Esophagus (tissue), 2 donors: ENCODE measurements at regions not wholly inside any gene's neighbourhood (a gene's known extent, or its start where the extent isn't known, plus 50 kb on each side); places are given as distances from the start of the nearest gene placed in this dataset.
"Not testable (repeated sequence)": the region's sequence is repeated elsewhere in the genome, so short reads cannot be mapped to it uniquely, and the experiment has no call there.

Experiments used
- H3K27ac ChIP-seq, 2 donors: one replicate each; pipeline ENCODE4 v1.5.1; 2013; ENCODE audit warnings: low read depth in 2 of 2, mild to moderate bottlenecking in 2 of 2, inconsistent platforms in 1 of 2, low read length in 1 of 2, moderate library complexity in 1 of 2
- H3K27me3 ChIP-seq, 2 donors: one replicate each; pipeline ENCODE4 v1.6.1; 2013; ENCODE audit warnings: low read length in 2 of 2, control low read depth in 1 of 2, mild to moderate bottlenecking in 1 of 2; ENCODE audit not compliant: insufficient read depth in 2 of 2, control insufficient read depth in 1 of 2
- H3K36me3 ChIP-seq, 2 donors: one replicate each; pipeline ENCODE4 v1.6.1; 2013; ENCODE audit warnings: low read length in 1 of 2; ENCODE audit not compliant: control insufficient read depth in 2 of 2, insufficient read depth in 2 of 2
- H3K4me1 ChIP-seq, 2 donors: one replicate each; pipeline ENCODE4 v1.6.1; 2013; ENCODE audit warnings: low read length in 1 of 2; ENCODE audit not compliant: control insufficient read depth in 2 of 2, insufficient read depth in 2 of 2
- H3K4me3 ChIP-seq, 2 donors: one replicate each; pipeline ENCODE4 v1.5.1; 2013; ENCODE audit warnings: low read length in 2 of 2, mild to moderate bottlenecking in 2 of 2, low read depth in 1 of 2, moderate library complexity in 1 of 2
- H3K9me3 ChIP-seq, 2 donors: one replicate each; pipeline ENCODE4 v1.6.1; 2013; ENCODE audit warnings: mild to moderate bottlenecking in 2 of 2, low read depth in 1 of 2, low read length in 1 of 2, moderate library complexity in 1 of 2; ENCODE audit not compliant: control insufficient read depth in 2 of 2, insufficient read depth in 1 of 2
- WGBS, 2 donors: extraction: QIAGEN DNeasy Blood & Tissue Kit; methylation state at CpG; one replicate each; pipeline ENCODE4 v1.1.7; 2013; 5-methylcytosine and 5-hydroxymethylcytosine counted together
- donor health status: healthy with polysubstance abuse.
- donor health status: Bipolar disorder and iron deficiency.

DNA sequence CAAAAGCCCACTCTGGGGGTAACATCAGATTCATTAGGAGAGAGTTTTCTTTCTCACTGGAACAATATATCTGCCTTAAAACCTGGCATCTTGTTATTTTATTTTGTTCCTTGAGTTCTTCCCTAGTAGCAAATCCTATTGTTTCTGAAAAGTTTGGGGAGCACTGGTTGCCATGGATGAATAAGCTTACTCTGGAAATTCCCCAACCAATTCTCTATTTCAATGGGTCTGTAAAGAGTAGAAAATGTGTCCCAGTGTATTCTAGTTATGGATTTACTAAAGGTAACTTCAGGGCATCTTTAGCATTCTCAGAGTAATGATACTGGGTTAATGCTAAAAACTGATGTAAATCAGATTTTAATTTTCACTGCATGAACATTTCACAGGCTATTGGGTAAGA lies 94.2 kb upstream of the S1PR3 start:
- H3K9me3 ChIP-seq = no peaks in the 10 kb centered on the region
- H3K4me3 ChIP-seq = no peak overlapping the region
- no peaks in the 10 kb centered on the region for H3K36me3 ChIP-seq
- no peaks in the 10 kb centered on the region for H3K27me3 ChIP-seq
- H3K4me1 ChIP-seq = no peaks in the 10 kb centered on the region
- no peak overlapping the region for H3K27ac ChIP-seq

DNA sequence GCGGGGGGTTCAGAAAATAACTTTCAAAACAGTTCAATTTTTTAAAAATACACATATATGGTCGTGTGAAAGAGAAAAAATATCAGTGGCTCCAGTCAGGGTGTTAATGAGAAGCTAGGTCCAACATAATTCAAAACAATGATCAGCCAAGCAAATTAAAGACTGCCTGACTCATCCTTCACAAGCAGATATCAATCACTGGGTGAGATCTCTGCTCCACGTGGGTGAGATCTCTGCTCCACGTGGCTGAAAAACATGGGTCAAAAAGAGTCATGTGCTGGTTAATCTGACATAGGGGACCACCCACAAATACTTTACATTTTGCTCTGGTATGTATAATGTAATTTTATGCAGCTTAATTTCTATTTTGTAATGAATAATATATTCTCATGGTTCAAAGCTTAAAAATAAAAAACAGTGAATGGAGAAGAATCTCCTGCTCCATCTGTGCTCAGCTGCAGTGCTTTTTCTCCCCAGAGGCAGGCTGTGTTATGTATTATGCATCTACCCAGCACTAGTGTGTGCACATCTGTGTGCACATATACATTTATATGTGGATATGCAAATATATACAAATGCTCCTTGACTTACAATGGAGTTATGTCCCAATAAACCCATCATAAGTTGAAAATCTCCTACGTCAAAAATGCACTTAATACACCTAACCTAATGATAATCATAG lies 93.1 kb upstream of the S1PR3 start:
- WGBS, 2 donors = 49 to 56% methylated on average over 5 of the region's 5 CpGs
- no peak overlapping the region for H3K27ac ChIP-seq
- no peak overlapping the region for H3K4me3 ChIP-seq
- no peaks in the 10 kb centered on the region for H3K9me3 ChIP-seq
- H3K36me3 ChIP-seq = no peaks in the 10 kb centered on the region
- no peaks in the 10 kb centered on the region for H3K27me3 ChIP-seq
- H3K4me1 ChIP-seq = no peaks in the 10 kb centered on the region

DNA sequence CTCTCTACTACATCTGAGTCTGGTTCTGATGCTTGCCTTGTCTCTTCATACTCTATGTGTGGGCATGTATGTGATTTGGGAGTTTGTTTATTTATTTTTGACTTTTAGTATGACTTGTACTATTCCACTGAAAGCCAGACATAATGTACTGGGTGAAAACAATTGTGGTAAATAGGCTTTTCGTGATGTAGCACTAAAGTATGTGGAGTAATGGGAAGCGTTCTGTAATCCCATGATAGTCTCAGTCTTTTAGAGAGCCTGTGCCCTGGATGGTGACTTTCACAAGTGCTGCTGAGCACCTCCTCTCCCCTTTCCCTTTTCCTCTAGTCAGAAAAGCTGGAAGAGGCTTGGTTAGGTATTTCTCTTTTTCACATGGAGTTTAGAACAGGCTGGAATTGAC lies 85.8 kb upstream of the S1PR3 start:
- WGBS, 2 donors = 75 to 79% methylated on average over 2 of the region's 2 CpGs
- no peaks in the 10 kb centered on the region for H3K4me1 ChIP-seq
- H3K27ac ChIP-seq = no peak overlapping the region
- no peaks in the 10 kb centered on the region for H3K9me3 ChIP-seq
- no peak overlapping the region for H3K4me3 ChIP-seq
- no peaks in the 10 kb centered on the region for H3K36me3 ChIP-seq
- no peaks in the 10 kb centered on the region for H3K27me3 ChIP-seq

DNA sequence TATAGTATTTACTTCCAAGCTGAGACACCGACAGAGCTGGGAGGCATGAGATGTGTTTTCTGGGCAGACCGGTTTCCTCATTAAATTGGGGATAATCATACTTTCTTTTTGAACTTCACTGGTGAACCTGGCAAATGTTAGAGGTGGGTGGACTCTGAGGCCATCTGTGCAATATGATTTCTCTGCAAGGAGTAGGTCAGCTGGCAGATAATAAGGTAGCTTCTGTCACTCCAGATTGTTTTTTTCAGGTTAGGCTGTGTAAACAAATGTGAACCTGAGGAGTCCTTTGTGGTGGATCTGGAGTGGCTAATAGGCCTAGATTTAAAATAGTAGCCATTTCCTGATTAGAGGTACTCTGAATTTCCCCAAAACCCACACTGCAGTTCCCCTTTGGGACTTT lies 75.4 kb upstream of the S1PR3 start:
- Histone ChIP-seq H3K4me1 (peaks cover 2% of the 10 kb centered on the region in 2 donors), H3K9me3 (peaks cover 2 to 10% of the 10 kb centered on the region in 2 donors), H3K4me3 (no peak overlapping the region), H3K36me3 (no peaks in the 10 kb centered on the region), H3K27ac (no peak overlapping the region), H3K27me3 (peaks cover 0 to 2% of the 10 kb centered on the region in 2 donors)
- 52 to 56% methylated on average over 2 of the region's 2 CpGs for WGBS, 2 donors

DNA sequence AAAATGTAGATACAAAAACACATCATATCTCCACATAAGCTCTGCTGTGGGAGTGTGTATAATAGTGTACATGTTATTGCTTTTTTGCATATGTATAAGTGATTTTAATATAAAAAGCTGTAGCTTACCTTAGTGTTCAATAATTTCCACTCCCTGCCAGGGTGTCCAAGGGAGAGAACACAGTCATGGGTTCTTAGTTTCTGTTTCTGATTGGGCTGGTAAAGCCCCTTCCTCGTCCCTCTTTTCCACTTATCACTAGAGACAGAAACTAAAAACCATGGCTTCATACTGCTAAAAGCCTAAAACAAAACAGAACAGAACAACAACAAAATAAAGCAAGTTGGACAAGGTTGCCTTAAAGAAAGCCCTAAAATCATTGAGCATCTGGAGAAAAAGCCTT lies 74.4 kb upstream of the S1PR3 start:
- Histone ChIP-seq H3K9me3 (peaks cover 2 to 10% of the 10 kb centered on the region in 2 donors), H3K27me3 (peaks cover 0 to 2% of the 10 kb centered on the region in 2 donors), H3K4me1 (peaks cover 2% of the 10 kb centered on the region in 2 donors), H3K36me3 (no peaks in the 10 kb centered on the region), H3K27ac (no peak overlapping the region), H3K4me3 (no peak overlapping the region)
- 0 to 27% methylated on average over 1 of the region's 1 CpG for WGBS, 2 donors

DNA sequence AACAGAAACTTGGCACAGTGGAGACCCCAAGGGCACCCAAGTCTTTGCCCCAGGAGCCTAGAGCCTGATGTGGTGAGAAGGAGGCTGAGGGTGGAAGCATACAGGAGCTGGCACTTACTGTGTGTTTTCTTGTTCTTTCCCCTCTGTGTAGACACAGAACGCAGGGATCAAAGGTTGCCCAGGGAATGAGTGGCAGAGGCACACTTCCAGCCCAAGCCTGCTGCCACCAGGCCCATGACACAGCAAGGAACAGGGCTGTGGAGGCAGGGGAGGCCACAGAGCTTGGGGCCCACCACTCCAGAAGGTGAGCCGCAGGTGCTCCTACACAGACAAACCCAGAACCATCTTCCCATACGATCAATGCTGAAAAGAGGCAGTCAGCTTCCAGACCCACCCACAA lies 73.9 kb upstream of the S1PR3 start:
- Histone ChIP-seq H3K4me1 (peaks cover 2% of the 10 kb centered on the region in 2 donors), H3K27ac (no peak overlapping the region), H3K4me3 (no peak overlapping the region), H3K9me3 (peaks cover 2 to 10% of the 10 kb centered on the region in 2 donors), H3K36me3 (no peaks in the 10 kb centered on the region), H3K27me3 (peaks cover 0 to 2% of the 10 kb centered on the region in 2 donors)
- WGBS, 2 donors = 87 to 91% methylated on average over 3 of the region's 3 CpGs

DNA sequence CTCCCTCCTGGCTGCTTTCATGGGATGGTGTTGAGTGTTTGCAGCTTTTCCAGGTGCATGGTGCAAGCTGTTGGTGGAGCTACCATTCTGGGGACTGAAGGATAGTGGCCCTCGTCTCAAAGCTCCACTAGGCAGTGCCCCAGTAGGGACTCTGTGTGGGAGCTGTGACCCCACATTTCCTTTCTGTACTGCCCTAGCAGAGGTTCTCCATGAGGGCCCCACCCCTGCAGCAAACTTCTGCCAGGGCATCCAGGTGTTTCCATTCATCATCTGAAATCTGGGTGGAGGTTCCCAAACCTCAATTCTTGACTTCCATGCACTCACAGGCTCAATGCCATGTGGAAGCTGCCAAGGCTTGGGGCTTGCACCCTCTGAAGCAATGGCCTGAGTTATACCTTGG lies 72.7 kb upstream of the S1PR3 start:
- WGBS, 2 donors = 79 to 89% methylated on average over 1 of the region's 1 CpG
- H3K36me3 ChIP-seq, H3K4me3 ChIP-seq, H3K27ac ChIP-seq, H3K4me1 ChIP-seq, H3K27me3 ChIP-seq: not testable (repeated sequence)
- H3K9me3 ChIP-seq = peaks cover 2 to 10% of the 10 kb centered on the region in 2 donors

DNA sequence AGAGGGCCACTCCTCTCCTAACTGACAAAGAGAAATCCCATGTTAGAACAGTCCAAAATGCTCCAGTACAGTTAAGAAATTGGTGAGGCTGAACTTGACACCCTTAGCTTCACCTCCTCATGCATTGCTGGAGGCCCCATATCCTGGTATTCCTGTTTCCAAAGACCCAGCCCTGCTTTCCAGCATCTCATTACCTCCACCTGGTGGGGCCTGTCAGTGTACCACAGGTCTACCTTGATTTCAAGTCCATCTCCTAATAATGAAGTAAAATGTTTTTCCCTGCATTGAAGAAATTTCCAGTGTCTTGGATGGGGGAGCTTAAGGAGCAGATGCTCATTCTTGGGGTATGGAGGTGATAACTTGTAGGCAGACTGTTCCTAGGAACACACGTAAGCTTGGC lies 70.6 kb upstream of the S1PR3 start:
- WGBS, 2 donors = 96 to 100% methylated on average over 1 of the region's 1 CpG
- H3K9me3 ChIP-seq = peaks cover 2 to 10% of the 10 kb centered on the region in 2 donors
- no peak overlapping the region for H3K4me3 ChIP-seq
- peaks cover under 1 to 7% of the 10 kb centered on the region in 2 donors for H3K4me1 ChIP-seq
- H3K36me3 ChIP-seq = no peaks in the 10 kb centered on the region
- H3K27ac ChIP-seq = no peak overlapping the region
- H3K27me3 ChIP-seq = peaks cover 0 to 2% of the 10 kb centered on the region in 2 donors

DNA sequence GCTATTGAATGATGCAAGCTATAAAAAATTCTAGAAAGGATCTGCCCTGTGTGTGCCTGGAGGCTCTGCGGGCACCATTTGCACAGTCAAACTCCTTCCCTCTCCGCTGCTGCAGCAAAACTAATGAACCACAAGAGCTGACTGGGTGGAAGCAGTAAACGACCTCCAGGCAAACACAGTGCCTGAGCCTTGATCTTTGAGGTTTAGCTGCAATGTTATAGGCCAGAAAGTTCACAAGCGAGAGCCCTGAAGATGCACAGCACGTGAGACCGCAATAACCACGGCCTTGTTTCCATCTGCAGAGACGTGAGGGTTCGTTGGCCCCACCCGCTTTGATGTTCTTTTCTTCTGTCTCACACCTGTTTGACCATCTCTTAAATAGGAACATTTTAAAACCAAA lies 69.2 kb upstream of the S1PR3 start:
- Histone ChIP-seq H3K4me1 (peaks cover 0 to 7% of the 10 kb centered on the region in 2 donors), H3K36me3 (no peaks in the 10 kb centered on the region), H3K27me3 (peaks cover 0 to 2% of the 10 kb centered on the region in 2 donors), H3K4me3 (no peak overlapping the region), H3K27ac (no peak overlapping the region), H3K9me3 (peaks cover 2 to 10% of the 10 kb centered on the region in 2 donors)
- 73 to 80% methylated on average over 10 of the region's 10 CpGs for WGBS, 2 donors

DNA sequence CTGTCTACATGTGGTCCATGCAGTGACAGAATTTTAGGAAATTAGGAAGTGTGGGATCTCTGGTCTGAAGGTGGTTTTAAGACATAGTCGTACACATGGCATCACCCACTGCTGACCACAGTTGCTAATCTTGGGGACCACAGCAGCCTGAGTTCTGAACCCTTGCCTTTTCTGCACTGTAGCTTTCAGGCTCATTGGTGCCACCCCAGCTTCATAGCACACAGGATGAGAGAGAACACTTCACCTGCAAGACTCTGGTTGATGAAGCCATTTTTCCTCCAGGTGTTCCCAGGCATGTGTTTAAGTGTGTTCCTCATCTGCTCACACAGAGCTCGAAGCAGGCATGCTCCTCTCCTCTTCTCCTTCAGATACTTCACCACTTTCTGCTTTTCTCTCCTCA lies 68.2 kb upstream of the S1PR3 start:
- H3K36me3 ChIP-seq = no peaks in the 10 kb centered on the region
- 63 to 71% methylated on average over 2 of the region's 2 CpGs for WGBS, 2 donors
- no peak overlapping the region for H3K27ac ChIP-seq
- H3K9me3 ChIP-seq = peaks cover 0 to 5% of the 10 kb centered on the region in 2 donors
- no peaks in the 10 kb centered on the region for H3K27me3 ChIP-seq
- H3K4me1 ChIP-seq = peaks cover 0 to 5% of the 10 kb centered on the region in 2 donors
- no peak overlapping the region for H3K4me3 ChIP-seq
